ENCODE measurements at regions not wholly inside any gene's neighbourhood (a gene's known extent, or its start where the extent isn't known, plus 50 kb on each side); places are given as distances from the start of the nearest gene placed in this dataset.

DNA sequence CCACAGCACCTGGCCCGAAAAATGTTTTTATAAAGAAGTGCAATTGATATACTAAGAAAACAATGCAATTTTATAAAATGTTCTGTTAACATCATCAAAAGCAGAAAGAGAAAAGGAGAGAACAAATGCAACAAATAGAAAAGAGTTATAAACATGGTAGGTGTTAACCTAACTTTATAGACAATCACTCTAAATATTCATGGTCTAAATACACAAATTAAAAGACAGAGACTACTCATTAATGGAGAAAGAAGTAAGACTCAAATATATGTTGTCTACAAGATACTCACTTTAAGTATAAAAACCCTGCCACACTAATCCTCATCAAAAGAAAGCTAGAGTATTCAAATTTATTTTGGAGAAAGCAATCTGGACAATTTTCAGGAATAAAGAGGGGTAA is 425.3 kb upstream of the ANKRD30A start:
- no peaks in the 10 kb centered on the region for H4K20me1 ChIP-seq (ENCODE audit: control insufficient read depth, extremely low read depth, insufficient read depth, low read length)
- H3K27me3 ChIP-seq (ENCODE audit: control insufficient read depth, insufficient read depth, low read length), result no peaks in the 10 kb centered on the region
- TF ChIP-seq, protein P1, sequence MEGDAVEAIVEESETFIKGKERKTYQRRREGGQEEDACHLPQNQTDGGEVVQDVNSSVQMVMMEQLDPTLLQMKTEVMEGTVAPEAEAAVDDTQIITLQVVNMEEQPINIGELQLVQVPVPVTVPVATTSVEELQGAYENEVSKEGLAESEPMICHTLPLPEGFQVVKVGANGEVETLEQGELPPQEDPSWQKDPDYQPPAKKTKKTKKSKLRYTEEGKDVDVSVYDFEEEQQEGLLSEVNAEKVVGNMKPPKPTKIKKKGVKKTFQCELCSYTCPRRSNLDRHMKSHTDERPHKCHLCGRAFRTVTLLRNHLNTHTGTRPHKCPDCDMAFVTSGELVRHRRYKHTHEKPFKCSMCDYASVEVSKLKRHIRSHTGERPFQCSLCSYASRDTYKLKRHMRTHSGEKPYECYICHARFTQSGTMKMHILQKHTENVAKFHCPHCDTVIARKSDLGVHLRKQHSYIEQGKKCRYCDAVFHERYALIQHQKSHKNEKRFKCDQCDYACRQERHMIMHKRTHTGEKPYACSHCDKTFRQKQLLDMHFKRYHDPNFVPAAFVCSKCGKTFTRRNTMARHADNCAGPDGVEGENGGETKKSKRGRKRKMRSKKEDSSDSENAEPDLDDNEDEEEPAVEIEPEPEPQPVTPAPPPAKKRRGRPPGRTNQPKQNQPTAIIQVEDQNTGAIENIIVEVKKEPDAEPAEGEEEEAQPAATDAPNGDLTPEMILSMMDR (conservative IDR thresholded peaks at IDR 0.05 in 1 of 2, IDR thresholded peaks at IDR 0.05 in 1 of 2; ENCODE audit: low read depth in 1 of 2, low read length in 2 of 2), result no peak
- no peak for TF ChIP-seq EZH2 (IDR thresholded peaks at IDR 0.05; ENCODE audit: low read length, missing control alignments)
- H2AFZ ChIP-seq (ENCODE audit: low read length), result no peak overlapping the region
- H3K36me3 ChIP-seq (ENCODE audit: control insufficient read depth, insufficient read depth, low read length), result no peaks in the 10 kb centered on the region
- no peak for DNase-seq (ENCODE audit: low read depth in 2 of 2)
- H3K4me1 ChIP-seq (ENCODE audit: control insufficient read depth, extremely low read depth, insufficient read depth, low read length), result no peaks in the 10 kb centered on the region
- no peak overlapping the region for H3K4me3 ChIP-seq (replicated peaks in 1 of 4; ENCODE audit: control extremely low read depth in 1 of 4, insufficient read depth in 1 of 4, low read depth in 3 of 4, low read length in 4 of 4)
- no peak overlapping the region for H3K9ac ChIP-seq (ENCODE audit: insufficient read depth, low read length)
- no peak overlapping the region for H3K4me2 ChIP-seq (ENCODE audit: extremely low read depth, insufficient read depth, low read length)
- no peaks in the 10 kb centered on the region for H3K9me3 ChIP-seq (ENCODE audit: control insufficient read depth, insufficient read depth, low read depth, low read length)
- no peak overlapping the region for H3K27ac ChIP-seq (ENCODE audit: insufficient read depth, low read length)
- H3K79me2 ChIP-seq (ENCODE audit: control insufficient read depth, insufficient read depth, low read length), result no peaks in the 10 kb centered on the region

DNA sequence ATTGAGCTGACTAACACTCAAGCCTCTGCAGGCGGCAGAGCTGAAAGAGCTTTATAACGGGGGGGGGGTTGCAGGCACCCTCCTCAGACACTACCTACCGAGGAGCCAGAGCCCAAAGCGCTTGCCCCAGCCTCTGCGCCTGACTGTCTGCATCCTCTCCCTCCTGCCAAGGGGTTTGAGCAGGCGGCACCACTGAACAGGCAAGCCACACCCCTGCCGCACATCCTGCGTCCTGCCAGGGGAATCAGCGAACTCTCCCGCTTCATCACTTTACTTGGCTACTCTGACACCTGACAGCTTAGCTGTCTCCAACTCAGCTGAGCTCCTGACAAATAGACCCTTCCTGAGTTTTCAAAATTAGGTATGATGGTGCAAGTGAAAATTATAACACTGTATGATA is 432.6 kb upstream of the ANKRD30A start:
- H3K79me2 ChIP-seq (ENCODE audit: control insufficient read depth, insufficient read depth, low read length), result no peaks in the 10 kb centered on the region
- no peak overlapping the region for H3K9ac ChIP-seq (ENCODE audit: insufficient read depth, low read length)
- no peaks in the 10 kb centered on the region for H3K36me3 ChIP-seq (ENCODE audit: control insufficient read depth, insufficient read depth, low read length)
- H3K4me1 ChIP-seq (ENCODE audit: control insufficient read depth, extremely low read depth, insufficient read depth, low read length), result no peaks in the 10 kb centered on the region
- no peak for DNase-seq (ENCODE audit: low read depth in 2 of 2)
- no peak overlapping the region for H3K4me2 ChIP-seq (ENCODE audit: extremely low read depth, insufficient read depth, low read length)
- H3K27me3 ChIP-seq (ENCODE audit: control insufficient read depth, insufficient read depth, low read length), result no peaks in the 10 kb centered on the region
- H3K9me3 ChIP-seq (ENCODE audit: control insufficient read depth, insufficient read depth, low read depth, low read length), result no peaks in the 10 kb centered on the region
- no peak overlapping the region for H3K27ac ChIP-seq (ENCODE audit: insufficient read depth, low read length)
- no peak overlapping the region for H2AFZ ChIP-seq (ENCODE audit: low read length)
- no peak overlapping the region for H3K4me3 ChIP-seq (replicated peaks in 1 of 4; ENCODE audit: control extremely low read depth in 1 of 4, insufficient read depth in 1 of 4, low read depth in 3 of 4, low read length in 4 of 4)
- no peak for TF ChIP-seq EZH2 (IDR thresholded peaks at IDR 0.05; ENCODE audit: low read length, missing control alignments)
- TF ChIP-seq, protein P1 (conservative IDR thresholded peaks at IDR 0.05 in 1 of 2, IDR thresholded peaks at IDR 0.05 in 1 of 2; ENCODE audit: low read depth in 1 of 2, low read length in 2 of 2), result no peak
- no peaks in the 10 kb centered on the region for H4K20me1 ChIP-seq (ENCODE audit: control insufficient read depth, extremely low read depth, insufficient read depth, low read length)

DNA sequence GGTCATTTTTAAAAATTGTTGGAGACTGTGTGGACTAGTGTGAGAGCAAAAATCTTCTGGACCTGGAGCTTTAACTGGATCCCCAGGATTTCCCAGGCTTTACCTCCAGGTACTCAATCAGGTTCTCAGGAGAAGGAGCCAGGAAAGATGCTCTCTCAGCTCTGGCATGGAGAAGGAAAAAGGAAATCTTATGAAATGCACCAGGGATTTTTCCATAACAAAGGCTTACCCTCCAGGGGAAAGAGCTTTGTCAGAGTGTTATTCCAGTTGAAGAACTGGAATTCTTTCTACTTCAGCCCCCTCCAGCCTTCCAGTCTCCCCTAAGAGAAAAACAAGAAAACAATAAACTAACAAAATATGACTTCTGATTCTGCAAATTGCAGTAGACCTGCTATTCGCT is 436.7 kb upstream of the ANKRD30A start:
- H3K36me3 ChIP-seq (ENCODE audit: control insufficient read depth, insufficient read depth, low read length), result no peaks in the 10 kb centered on the region
- DNase-seq (ENCODE audit: low read depth in 2 of 2), result no peak
- TF ChIP-seq EZH2 (IDR thresholded peaks at IDR 0.05; ENCODE audit: low read length, missing control alignments), result no peak
- TF ChIP-seq, protein P1 (conservative IDR thresholded peaks at IDR 0.05 in 1 of 2, IDR thresholded peaks at IDR 0.05 in 1 of 2; ENCODE audit: low read depth in 1 of 2, low read length in 2 of 2), result no peak
- H3K4me3 ChIP-seq (replicated peaks in 1 of 4; ENCODE audit: control extremely low read depth in 1 of 4, insufficient read depth in 1 of 4, low read depth in 3 of 4, low read length in 4 of 4), result no peak overlapping the region
- H3K9me3 ChIP-seq (ENCODE audit: control insufficient read depth, insufficient read depth, low read depth, low read length), result no peaks in the 10 kb centered on the region
- H2AFZ ChIP-seq (ENCODE audit: low read length), result no peak overlapping the region
- no peaks in the 10 kb centered on the region for H3K79me2 ChIP-seq (ENCODE audit: control insufficient read depth, insufficient read depth, low read length)
- no peaks in the 10 kb centered on the region for H3K27me3 ChIP-seq (ENCODE audit: control insufficient read depth, insufficient read depth, low read length)
- no peaks in the 10 kb centered on the region for H4K20me1 ChIP-seq (ENCODE audit: control insufficient read depth, extremely low read depth, insufficient read depth, low read length)
- no peak overlapping the region for H3K4me2 ChIP-seq (ENCODE audit: extremely low read depth, insufficient read depth, low read length)
- no peak overlapping the region for H3K27ac ChIP-seq (ENCODE audit: insufficient read depth, low read length)
- no peak overlapping the region for H3K9ac ChIP-seq (ENCODE audit: insufficient read depth, low read length)
- no peaks in the 10 kb centered on the region for H3K4me1 ChIP-seq (ENCODE audit: control insufficient read depth, extremely low read depth, insufficient read depth, low read length)

Measured in fibroblast of lung (primary cell).